Stimulated activated CD8-positive, alpha-beta memory T cell treated with anti-CD3 and anti-CD28 coated beads, Interleukin-7, amount 100 ng/mL, for 1 hour (primary cell): ENCODE measurements at regions not wholly inside any gene's neighbourhood (a gene's known extent, or its start where the extent isn't known, plus 50 kb on each side); places are given as distances from the start of the nearest gene placed in this dataset.

Experiments
- DNase-seq, 2 donors: peaks; one replicate each; pipeline ENCODE4 v3.0.0-alpha.2; 2020; ENCODE audit warnings: low read depth in 2 of 2

- DNase-seq = no peak
Observed at GRCh38 chr11:116445108-116446047, 327.4 kb downstream of the BUD13 start.

- DNase-seq = no peak
Observed at GRCh38 chr11:116442238-116442752, 330.5 kb downstream of the BUD13 start.

- no peak for DNase-seq
Observed at GRCh38 chr11:116439361-116439677, 333.5 kb downstream of the BUD13 start.

- DNase-seq = no peak
Observed at GRCh38 chr11:116438651-116439360, 334.0 kb downstream of the BUD13 start.

- DNase-seq = no peak
Observed at GRCh38 chr11:116434986-116435385, 337.8 kb downstream of the BUD13 start.

GRCh38 chr11:116432301-116432700 is 340.5 kb downstream of the BUD13 start:
- no peak for DNase-seq

- DNase-seq = no peak
Observed at GRCh38 chr11:116431842-116432241, 340.9 kb downstream of the BUD13 start.

GRCh38 chr11:116428638-116428975 is 344.2 kb downstream of the BUD13 start:
- DNase-seq = no peak

GRCh38 chr11:116427903-116428637 is 344.7 kb downstream of the BUD13 start:
- no peak for DNase-seq

GRCh38 chr11:116427337-116427902 is 345.4 kb downstream of the BUD13 start:
- no peak for DNase-seq

GRCh38 chr11:116426761-116427160 is 346.0 kb downstream of the BUD13 start:
- DNase-seq = no peak

- no peak for DNase-seq
Observed at GRCh38 chr11:116424615-116425261, 348.0 kb downstream of the BUD13 start.

GRCh38 chr11:116422956-116423600 is 349.7 kb downstream of the BUD13 start:
- DNase-seq = no peak

- DNase-seq = no peak
Observed at GRCh38 chr11:116422556-116422955, 350.2 kb downstream of the BUD13 start.

- DNase-seq = no peak
Observed at GRCh38 chr11:116421529-116422185, 351.1 kb downstream of the BUD13 start.

- DNase-seq = no peak
Observed at GRCh38 chr11:116420770-116421528, 351.8 kb downstream of the BUD13 start.

GRCh38 chr11:116420030-116420429 is 352.8 kb downstream of the BUD13 start:
- DNase-seq = no peak

GRCh38 chr11:116418388-116419041 is 354.3 kb downstream of the BUD13 start:
- no peak for DNase-seq

- DNase-seq = no peak
Observed at GRCh38 chr11:116416852-116417251, 355.9 kb downstream of the BUD13 start.
